NCI-H345 (cell line): ENCODE measurements at regions not wholly inside any gene's neighbourhood (a gene's known extent, or its start where the extent isn't known, plus 50 kb on each side); places are given as distances from the start of the nearest gene placed in this dataset.

Experiments used
- DNase-seq: peaks from one replicate; lab custom pipeline; 2025; lab: John Stamatoyannopoulos, UW

- DNase-seq: no peak
Measured at GRCh38 chr7:85781606-85782005, 594.8 kb upstream of the SEMA3D start.

DNA sequence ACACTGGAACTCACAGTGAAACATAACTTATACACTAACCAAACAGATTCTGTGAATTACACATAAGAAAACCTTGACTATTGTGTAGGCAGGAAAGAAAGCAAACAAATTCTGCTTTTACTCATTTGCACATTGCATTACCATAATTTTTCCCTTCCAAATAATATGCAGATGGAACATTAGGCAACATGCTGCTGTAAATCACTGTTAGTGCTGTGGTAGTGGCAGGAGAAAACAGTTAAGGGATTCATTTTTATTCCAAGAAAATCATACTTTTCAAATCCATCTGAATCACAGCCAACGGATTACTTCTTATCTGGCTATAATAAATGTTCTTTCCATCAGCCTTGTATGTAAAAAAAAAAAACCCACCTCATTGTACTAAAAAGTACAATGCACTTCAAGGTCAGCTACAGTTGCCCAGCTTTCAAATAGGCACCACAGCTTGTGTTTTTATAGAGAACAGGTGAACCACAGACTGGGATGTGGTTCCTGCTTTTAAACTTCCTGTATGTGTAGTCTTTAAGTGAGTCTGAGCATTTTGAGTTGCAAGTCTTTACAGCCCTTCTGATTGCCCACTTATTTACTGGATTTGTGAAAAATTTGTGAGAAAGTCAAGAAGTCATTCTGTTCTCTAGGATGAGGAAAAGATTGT lies 590.0 kb upstream of the SEMA3D start:
- no peak for DNase-seq

GRCh38 chr7:85775431-85775830 lies 588.6 kb upstream of the SEMA3D start:
- no peak for DNase-seq

- DNase-seq: no peak
Measured at GRCh38 chr7:85774986-85775385, 588.1 kb upstream of the SEMA3D start.

DNA sequence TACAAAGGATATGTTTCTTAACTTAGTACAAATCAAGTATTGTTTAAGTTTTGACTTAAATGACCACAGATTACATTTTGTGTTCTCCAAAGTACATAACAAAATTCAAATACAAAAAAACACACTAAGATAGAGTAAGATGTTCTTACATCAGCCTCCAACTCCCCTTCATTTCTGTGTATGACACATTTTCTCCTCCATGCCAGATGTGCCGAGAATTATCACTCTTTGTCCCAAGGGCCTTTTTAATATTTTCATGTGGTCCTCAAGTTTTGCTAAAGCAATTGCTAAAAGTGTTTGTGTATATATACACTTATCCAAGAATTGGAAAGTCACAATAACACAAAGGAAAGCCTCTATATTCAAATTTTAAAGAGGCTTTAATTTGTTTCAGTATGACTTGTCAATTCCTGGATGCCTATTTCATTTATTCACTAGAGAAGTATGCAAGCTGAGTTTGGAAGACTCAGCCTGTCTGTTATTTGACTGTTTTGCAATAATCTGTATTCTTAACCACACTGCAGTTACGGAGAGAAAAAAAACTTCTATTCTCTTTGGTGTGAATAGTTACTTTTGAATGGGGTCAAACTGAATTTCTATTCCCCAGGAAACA lies 586.4 kb upstream of the SEMA3D start:
- DNase-seq: no peak

DNA sequence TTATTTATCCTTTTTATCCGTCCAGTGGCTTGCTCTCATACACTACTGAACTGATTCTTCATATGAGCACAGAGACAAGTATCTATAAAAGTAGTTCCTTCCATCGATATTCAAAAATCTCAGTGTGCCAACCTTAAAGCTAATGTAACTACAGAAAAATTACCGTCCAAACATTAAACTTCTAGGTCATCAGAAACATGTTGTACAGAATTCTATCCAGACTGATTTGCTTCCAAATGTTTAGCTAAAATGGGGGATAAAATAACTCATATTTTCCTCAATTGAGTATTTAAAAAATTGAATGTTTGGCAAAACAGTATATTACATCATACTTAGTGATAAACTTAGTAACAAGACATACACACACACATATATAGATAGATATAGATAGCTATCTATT lies 584.7 kb upstream of the SEMA3D start:
- DNase-seq: no peak

DNA sequence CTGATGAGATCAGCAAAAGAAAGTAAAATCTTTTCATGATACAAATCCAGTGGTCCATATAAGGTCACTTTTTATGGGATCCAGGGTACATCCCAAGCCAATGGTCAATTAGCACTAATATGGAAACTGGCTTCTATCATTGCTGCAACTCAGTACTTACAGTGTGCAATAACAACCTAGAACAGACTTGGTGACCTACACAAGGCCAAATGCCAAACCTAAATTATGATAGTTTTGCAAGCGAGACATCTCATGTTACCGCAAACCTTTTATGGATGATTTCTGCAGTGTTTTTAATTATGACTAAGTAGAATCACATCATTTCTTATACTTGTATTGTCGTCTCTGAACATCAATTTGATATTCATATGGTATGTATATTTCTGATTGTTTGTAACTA lies 583.5 kb upstream of the SEMA3D start:
- DNase-seq: no peak

DNA sequence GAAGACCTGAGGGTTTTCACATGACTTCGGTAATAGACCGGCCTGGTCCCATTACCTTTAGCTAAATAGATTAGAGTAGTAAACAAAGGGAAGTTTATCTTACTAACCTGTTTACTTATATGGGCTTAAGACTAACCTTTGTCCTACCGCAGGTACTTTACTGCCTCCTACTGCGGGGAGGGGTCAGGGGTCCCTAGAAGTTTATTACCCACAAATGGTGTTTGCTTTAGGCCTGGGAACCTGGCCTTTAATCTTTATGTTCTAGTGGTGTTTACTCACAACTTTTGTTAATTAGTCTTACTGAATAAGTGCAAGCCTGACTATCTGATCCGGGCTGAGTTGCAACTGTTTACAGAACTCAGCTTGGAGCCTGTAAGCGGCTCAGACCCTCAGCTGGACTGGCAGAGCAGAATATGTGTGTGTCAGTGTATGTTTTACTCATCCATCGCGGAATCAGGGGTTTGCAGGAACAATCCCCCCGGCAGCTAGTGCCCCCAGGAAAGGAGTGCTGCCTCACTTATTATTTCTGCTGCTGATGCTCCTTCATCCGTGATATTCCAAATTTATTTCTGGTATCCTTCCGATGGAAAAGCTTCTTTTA lies 578.9 kb upstream of the SEMA3D start:
- no peak for DNase-seq

GRCh38 chr7:85764034-85764433 lies 577.2 kb upstream of the SEMA3D start:
- no peak for DNase-seq

GRCh38 chr7:85757348-85757747 lies 570.5 kb upstream of the SEMA3D start:
- no peak for DNase-seq

DNA sequence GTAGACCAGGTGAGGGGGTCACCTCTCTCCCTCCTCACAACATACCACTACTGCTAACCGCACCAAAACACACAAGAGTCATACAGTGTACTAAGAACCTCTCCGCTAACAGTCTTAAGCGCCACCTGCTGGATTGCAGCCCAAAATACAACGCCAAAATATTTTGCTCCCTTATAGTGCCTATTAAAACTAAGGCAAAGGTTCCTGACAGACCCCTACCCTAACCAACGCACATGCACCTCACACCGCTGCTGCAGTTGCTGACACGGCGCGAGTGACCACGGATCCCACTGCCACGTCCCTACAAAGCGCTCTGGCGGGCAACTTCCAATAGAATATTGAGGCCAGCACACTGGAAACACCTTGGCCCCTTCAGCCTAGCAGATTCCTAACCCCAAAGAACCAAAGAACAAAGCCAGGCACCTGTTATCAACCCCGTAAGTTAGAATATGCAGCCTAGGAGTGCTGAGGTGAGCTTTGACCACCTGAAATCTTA lies 563.6 kb upstream of the SEMA3D start:
- DNase-seq: peak; percentile 31

- DNase-seq: no peak
Measured at GRCh38 chr7:85749696-85750453, 563.0 kb upstream of the SEMA3D start.

DNA sequence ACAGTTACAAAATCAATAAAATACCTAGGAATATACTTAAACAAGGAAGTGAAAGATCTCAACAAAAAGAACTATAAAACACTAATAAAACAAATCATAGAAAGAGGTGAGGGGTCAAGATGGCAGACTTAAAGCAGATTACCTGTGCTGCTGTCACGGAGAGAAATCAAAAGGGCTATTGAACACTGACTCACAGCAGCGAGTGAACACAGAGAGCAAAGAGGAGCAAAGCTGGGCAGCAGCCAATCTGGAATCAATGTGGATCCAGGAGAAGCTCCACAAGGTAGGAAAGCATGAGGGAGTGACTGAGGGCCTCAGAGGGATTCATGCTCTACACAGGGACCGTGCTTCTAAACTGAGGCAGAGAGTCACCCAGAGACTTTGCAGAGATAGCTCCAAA lies 562.0 kb upstream of the SEMA3D start:
- no peak for DNase-seq

DNA sequence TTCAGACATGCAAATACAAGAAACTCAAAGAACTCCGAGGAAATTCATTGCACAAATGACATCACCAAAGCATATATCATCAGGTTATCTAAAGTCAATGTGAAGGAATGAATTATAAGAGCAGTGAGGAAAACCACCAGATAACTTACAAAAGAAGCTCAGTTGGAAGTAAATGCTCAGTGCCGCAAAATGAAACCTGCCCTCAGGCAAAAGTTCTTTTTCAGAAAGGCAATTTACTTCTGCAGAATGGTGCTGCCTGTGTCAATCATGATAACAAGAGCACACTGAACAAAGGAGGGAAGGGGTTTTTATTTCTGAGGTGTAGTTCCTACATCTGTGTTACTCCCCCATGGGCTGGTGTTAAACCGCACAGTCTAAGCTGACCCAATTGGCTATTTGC lies 550.6 kb upstream of the SEMA3D start:
- DNase-seq: no peak

DNA sequence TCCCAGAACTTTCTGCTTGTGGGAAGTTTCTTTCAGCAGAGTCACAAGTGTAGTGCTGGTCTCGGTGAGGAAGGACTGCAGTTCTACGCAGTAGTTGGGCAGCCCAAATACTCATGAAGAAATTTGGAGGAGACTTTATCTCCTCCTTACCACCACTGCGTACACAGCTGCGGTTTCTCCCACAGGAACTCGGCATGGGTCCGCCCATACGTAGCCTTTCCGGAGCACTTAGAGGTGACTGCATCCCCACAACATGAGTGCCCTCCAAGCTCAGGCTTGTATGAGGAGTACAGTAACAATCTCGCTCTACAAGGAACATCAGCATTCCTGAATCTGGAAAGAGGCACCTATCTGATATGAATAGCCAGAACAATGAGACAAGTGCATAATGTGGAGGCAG lies 549.2 kb upstream of the SEMA3D start:
- DNase-seq: no peak

- DNase-seq: no peak
Measured at GRCh38 chr7:85734823-85735222, 548.0 kb upstream of the SEMA3D start.

- no peak for DNase-seq
Measured at GRCh38 chr7:85733169-85733915, 546.5 kb upstream of the SEMA3D start.

DNA sequence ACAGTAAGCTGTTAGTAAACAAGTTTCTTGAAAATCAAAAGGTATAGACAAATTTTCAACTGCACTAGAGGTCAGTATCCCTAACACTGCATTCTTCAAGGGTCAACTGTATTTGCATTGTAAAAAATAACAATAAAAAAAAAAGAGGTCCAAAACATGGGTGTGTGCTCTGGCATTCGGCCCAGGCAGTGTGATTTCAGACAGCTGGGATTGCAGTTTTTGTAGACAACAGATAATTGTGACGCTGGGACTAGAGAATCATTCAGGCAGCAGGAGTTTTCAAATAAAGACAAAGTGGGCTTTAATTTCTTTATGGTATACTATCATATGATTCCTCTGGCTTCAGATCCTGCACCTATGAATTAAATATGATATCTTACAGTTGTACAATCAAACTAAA lies 543.2 kb upstream of the SEMA3D start:
- DNase-seq: no peak

- DNase-seq: no peak
Measured at GRCh38 chr7:85725026-85725425, 538.2 kb upstream of the SEMA3D start.

- no peak for DNase-seq
Measured at GRCh38 chr7:85719981-85720953, 533.4 kb upstream of the SEMA3D start.

GRCh38 chr7:85716353-85716752 lies 529.5 kb upstream of the SEMA3D start:
- DNase-seq: no peak
